Prostate gland (tissue), 2 donors: ENCODE measurements at regions not wholly inside any gene's neighbourhood (a gene's known extent, or its start where the extent isn't known, plus 50 kb on each side); places are given as distances from the start of the nearest gene placed in this dataset.

ENCODE experiments used
- CTCF ChIP-seq, 4 experiments: fragments of 200-600 bp in 2 of 4; fragments of 450-650 bp in 2 of 4; sonication (generic) in 2 of 4; IDR thresholded peaks; 1 replicate in 3 of 4; 2 replicates in 1 of 4; pipeline ENCODE4 v1.5.1; 2016 to 2019; ENCODE audit warnings: antibody characterized with exemption in 4 of 4, mild to moderate bottlenecking in 2 of 4, moderate library complexity in 2 of 4
- POLR2A ChIP-seq: fragments of 450-650 bp; IDR thresholded peaks from one replicate; pipeline ENCODE4 v1.6.1; 2016; ENCODE audit warnings: antibody characterized with exemption, mild to moderate bottlenecking
- POLR2AphosphoS5 ChIP-seq: sonication (generic); formaldehyde crosslinking; IDR thresholded peaks from one replicate; pipeline ENCODE4 v1.6.1; 2017; ENCODE audit warnings: antibody characterized with exemption

GRCh38 chr6:102619585-102619984 is 1226.1 kb downstream of the GRIK2 start:
- TF ChIP-seq CTCF (IDR thresholded peaks at IDR 0.05), result peak in 3 of 4 experiments; percentile 27 to 52 (median 47)
- TF ChIP-seq POLR2AphosphoS5, result no peak
- no peak for TF ChIP-seq POLR2A
